BLaER1 (cell line): ENCODE measurements at regions not wholly inside any gene's neighbourhood (a gene's known extent, or its start where the extent isn't known, plus 50 kb on each side); places are given as distances from the start of the nearest gene placed in this dataset.
"Not testable (repeated sequence)": the region's sequence is repeated elsewhere in the genome, so short reads cannot be mapped to it uniquely, and the experiment has no call there.

Experiments used
- H3K27ac ChIP-seq: shearing (Covaris generic); formaldehyde crosslinking; 2 replicates; pipeline ENCODE4 v1.8.1; 2022
- H3K27me3 ChIP-seq: shearing (Covaris generic); formaldehyde crosslinking; 2 replicates; pipeline ENCODE4 v1.8.1; 2022
- H3K36me3 ChIP-seq: shearing (Covaris generic); formaldehyde crosslinking; 2 replicates; pipeline ENCODE4 v1.8.1; 2022
- H3K4me1 ChIP-seq: shearing (Covaris generic); formaldehyde crosslinking; 2 replicates; pipeline ENCODE4 v1.8.1; 2022
- H3K4me2 ChIP-seq: shearing (Covaris generic); formaldehyde crosslinking; 2 replicates; pipeline ENCODE4 v1.8.1; 2022
- H3K4me3 ChIP-seq: shearing (Covaris generic); formaldehyde crosslinking; 2 replicates; pipeline ENCODE4 v1.8.1; 2022
- H3K9ac ChIP-seq: shearing (Covaris generic); formaldehyde crosslinking; 2 replicates; pipeline ENCODE4 v1.8.1; 2022
- H3K9me3 ChIP-seq: shearing (Covaris generic); formaldehyde crosslinking; 2 replicates; pipeline ENCODE4 v1.8.1; 2022
- H4K20me1 ChIP-seq: shearing (Covaris generic); formaldehyde crosslinking; 2 replicates; pipeline ENCODE4 v1.8.1; 2022
- Cebpa-rat ChIP-seq: shearing (Covaris generic); IDR thresholded peaks from 2 replicates; pipeline ENCODE4 v1.8.1; 2022

DNA sequence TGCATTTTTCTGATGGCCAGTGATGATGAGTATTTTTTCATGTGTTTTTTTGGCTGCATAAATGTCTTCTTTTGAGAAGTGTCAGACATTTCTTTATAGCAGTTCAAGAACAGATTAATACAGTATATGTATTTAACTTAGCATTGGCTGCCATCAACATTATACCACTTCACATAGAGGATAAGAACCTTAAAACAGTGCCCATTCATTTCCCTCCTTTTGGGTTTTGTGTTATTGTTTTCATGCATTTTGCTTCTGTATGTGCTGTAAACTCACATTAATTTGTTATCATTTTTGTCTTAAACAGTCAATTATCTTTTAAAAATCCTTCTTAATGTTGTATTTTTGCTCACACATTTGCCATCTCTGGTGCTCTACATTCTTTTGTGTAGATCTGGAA lies 381.6 kb upstream of the DEFB115 start:
- not testable (repeated sequence) for H3K4me2 ChIP-seq, H3K4me3 ChIP-seq, H3K9me3 ChIP-seq, H3K27me3 ChIP-seq, H4K20me1 ChIP-seq, H3K36me3 ChIP-seq, H3K4me1 ChIP-seq, H3K27ac ChIP-seq, H3K9ac ChIP-seq

DNA sequence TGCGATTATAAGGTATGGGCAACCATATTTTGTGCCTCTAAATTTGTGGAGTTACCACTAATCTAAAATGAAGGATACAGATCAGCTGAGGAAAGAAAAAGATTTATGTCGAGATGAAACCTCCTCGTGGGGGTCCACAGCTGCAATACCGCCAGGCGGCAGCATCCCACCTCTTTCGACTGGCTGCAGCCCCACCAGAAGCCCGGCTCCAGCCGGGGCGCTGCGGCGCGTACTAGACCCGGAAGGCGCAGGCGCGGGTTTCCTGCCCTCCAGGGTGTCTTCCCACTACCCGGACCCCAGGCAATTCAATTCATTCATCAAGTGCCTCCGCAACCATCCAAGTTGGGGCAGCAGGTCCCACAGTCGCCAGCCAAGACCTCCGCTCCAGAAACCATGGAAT lies 366.1 kb upstream of the DEFB115 start:
- H3K4me2 ChIP-seq = not testable (repeated sequence)

DNA sequence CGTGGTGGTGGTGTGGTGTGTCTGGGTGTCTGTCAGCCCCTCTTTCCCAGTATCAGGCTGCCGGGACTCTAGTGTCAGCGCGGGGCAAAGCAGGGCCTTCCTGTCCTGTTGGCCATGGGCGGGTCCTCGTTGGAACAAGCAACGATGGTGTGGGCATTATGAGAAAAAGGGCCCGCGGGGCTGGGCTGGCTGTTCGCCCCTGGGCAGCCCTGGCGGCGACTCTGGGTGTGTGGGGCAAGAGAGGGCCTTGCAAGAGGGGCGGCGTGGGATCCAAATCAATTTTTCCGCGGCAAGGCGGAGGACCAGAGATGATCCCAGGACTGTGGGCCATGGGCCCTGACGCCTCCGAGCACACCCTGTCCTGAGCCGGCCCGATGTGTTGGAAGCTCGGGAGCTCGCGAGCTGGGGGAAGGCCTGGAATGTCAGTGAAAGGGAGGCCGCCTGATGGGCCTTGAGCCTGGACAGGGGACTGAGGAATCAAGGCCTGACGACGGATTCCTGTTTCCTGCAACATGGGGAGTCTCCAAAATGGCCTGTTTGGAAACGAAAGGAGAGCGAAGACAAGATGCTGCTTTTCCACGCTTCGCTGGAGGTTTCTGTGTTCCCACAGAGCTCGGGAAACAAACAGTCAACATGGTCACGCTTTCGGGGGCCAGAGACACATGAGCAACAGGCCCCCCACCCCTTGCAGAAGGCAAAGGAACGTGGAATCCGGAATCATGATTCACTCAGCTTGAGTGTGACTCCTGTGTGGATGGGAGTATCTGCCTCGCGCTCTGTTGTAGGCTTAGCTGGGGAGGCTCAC lies 364.7 kb upstream of the DEFB115 start:
- Histone ChIP-seq H3K36me3 (no peaks in the 10 kb centered on the region), H3K9me3 (peaks cover 40% of the 10 kb centered on the region), H3K27me3 (no peaks in the 10 kb centered on the region), H3K27ac (no peak overlapping the region), H3K4me2 (no peak overlapping the region), H3K4me3 (no peak overlapping the region), H3K9ac (no peak overlapping the region), H4K20me1 (no peaks in the 10 kb centered on the region), H3K4me1 (no peaks in the 10 kb centered on the region)
- no peak for TF ChIP-seq Cebpa-rat

More for the DNA sequence above, 366.1 kb upstream of the DEFB115 start:
- H3K4me1 ChIP-seq, H3K27me3 ChIP-seq, H3K27ac ChIP-seq, H3K36me3 ChIP-seq, H3K4me3 ChIP-seq, H4K20me1 ChIP-seq, H3K9ac ChIP-seq: not testable (repeated sequence)
- peaks cover 40% of the 10 kb centered on the region for H3K9me3 ChIP-seq

DNA sequence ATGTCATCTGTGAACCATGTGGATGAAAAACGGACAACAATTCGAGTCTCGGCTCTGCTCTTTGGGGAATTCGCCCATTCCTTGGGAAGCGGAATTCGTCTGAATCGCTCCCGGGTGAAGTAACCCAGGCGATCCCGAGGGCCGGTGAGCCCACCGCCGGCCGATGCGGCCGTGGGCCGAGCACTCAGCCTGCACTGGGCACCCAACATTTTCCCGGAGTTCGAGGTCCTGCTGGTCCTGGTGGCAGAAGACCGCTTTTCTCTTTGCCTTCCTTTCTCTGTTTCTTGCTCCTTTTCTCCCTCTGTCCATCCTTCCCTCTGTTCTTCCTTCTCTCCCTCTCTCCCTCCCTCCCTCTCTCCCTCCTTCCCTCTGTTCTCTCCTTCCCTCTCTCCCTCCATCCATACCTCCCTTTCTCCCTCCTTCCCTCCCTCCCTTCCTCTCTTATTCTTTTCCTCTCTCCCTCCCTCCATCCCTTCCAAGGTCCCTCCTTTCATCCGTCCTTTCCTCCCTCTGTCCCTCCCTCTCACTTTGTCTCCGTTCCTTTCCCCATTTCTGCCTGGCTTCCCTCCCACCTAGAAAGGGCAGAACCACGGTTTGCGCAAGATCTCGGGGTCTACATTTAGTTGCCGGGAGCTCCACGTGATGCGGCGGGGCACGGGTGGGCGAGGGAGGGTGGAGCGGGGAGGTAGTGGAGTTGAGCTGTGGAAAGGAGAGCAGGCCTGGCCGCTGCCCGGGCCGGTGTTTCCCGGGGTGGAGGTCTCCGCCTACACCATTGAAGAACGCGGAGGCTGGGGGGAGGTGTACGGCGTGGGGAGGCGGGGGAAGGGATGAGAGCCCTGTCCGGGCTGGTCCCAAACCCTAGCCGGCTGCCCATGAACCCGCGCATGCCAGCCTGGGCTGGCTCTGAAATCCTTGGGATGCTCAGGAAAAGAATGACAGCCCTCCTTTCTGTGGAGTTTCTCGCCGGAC lies 363.8 kb upstream of the DEFB115 start:
- not testable (repeated sequence) for H3K36me3 ChIP-seq, H4K20me1 ChIP-seq, H3K9ac ChIP-seq, H3K4me3 ChIP-seq, H3K4me2 ChIP-seq, H3K27me3 ChIP-seq, H3K27ac ChIP-seq, H3K4me1 ChIP-seq
- peaks cover 40% of the 10 kb centered on the region for H3K9me3 ChIP-seq

DNA sequence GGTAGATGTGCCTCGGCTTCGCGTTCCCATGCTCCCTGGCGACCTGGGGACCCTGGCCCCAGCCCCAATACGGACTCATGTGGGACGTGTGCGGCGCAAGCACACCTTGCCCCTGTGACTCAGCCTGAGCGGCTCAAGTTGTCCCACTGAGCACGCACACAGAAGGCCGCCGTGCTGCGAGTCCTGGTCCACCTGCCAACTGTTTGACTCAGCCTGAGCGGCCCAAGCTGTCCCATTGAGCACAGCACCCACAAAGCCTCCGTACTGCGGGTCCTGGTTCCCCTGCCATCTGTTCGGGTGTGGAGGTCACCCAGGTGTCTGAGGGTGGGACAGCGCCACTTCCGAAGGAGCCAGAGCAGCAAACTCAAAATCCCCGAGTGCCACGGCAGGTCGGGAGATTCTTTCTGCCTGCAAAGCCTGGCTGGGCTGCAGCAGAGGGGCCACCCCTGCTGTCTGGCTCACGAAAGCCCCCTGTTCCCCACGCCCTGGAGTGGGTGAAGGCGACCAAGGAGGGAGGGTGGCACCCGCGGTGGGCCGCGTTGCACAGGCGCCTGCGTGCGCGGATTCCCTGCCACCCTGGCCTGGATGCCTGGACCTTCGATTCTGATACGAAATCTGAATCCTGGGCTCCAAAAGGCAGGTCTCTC lies 362.6 kb upstream of the DEFB115 start:
- H3K4me1 ChIP-seq, H3K36me3 ChIP-seq, H3K27ac ChIP-seq, H3K4me2 ChIP-seq, H4K20me1 ChIP-seq, H3K27me3 ChIP-seq, H3K4me3 ChIP-seq, H3K9ac ChIP-seq: not testable (repeated sequence)
- H3K9me3 ChIP-seq = peaks cover 50% of the 10 kb centered on the region

DNA sequence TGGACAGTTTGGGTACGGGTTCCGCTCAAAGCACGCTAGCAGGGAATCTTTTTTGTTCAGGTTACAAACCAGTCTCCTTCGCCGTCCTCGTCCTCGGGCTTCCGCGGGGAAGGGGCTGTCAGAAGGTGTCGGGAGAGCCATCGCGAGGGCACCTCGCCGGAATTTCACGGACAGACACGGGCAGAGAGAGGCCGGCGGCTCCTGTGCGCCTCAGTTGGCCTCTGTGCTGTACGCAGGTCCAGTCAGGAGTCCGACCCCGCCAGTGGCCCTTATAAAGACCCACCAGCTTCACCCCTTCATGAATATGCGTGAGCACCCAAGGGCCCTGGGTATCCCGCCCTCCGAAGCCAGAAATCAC lies 362.1 kb upstream of the DEFB115 start:
- not testable (repeated sequence) for H3K4me2 ChIP-seq, H3K9ac ChIP-seq, H3K27me3 ChIP-seq, H3K4me3 ChIP-seq, H4K20me1 ChIP-seq, H3K4me1 ChIP-seq, H3K36me3 ChIP-seq, H3K27ac ChIP-seq
- peaks cover 55% of the 10 kb centered on the region for H3K9me3 ChIP-seq

DNA sequence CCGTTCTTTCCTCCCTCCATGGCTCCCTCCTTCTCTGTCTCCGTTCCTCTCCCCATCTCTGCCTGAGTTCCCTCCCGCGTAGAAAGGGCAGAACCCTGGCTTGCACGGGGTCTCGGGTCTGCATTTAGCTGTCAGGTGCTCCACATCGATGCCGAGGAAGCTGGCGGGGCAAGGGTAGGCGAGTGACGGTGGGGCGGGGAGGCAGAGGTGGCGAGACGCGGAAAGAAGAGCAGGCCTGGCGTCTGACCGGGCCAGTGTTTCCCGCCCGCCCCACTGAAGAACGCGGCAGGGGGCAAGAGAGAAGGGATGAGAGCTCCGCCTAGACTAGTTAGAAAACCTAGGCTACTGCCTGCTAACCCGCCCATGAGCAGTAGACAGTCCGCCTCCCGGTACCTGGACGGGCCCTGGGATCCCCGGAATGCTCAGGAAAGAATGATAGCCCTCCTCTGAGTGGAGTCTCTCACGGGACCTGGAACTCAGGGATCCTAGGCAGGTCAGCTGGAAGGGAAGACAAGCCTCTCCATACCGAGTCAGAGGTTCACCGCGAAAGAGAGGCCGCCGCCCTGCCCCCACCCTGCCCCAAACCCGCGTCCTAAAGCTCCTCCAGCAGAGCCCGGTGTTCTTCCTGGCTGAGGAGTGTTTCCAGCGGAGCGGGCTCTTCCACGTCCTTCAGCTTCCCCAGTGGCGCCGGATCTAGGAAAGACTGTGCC lies 357.9 kb upstream of the DEFB115 start:
- H3K27me3 ChIP-seq, H4K20me1 ChIP-seq, H3K4me2 ChIP-seq, H3K36me3 ChIP-seq, H3K4me3 ChIP-seq, H3K9ac ChIP-seq, H3K27ac ChIP-seq, H3K4me1 ChIP-seq: not testable (repeated sequence)
- peaks cover 35% of the 10 kb centered on the region for H3K9me3 ChIP-seq

DNA sequence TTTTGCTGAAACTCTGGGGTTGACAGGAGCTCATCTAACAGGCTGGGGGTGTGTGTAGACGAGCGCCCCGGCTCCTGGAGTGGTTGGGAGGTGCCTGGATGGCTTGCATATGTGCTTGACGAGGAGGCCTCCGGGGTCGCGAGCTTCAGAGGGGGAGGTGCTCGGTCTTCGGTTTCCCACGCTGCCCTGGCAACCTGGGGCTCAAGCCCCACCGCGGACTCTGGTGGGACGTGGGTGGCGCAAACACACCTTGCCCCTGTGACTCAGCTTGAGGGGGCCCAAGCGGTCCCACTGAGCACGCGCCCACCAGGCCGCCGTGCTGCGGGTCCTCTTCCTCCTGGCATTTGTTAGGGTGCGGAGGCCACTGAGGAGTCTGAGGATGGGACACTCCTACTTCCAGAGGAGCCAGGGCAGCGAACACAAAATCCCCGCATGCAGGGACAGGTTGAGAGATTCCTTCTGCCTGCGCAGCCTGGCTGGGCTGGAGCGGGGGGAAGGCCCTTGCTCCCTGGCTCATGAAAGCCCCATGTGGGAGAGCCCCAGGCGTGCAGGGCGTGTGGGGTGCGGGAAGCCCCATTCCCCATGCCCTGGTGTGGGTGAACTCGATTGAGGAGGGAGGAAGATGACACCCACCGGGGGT lies 357.3 kb upstream of the DEFB115 start:
- H3K9ac ChIP-seq, H3K27me3 ChIP-seq, H3K4me2 ChIP-seq, H3K36me3 ChIP-seq, H3K4me3 ChIP-seq, H3K27ac ChIP-seq, H3K4me1 ChIP-seq, H4K20me1 ChIP-seq: not testable (repeated sequence)
- H3K9me3 ChIP-seq = peaks cover 28% of the 10 kb centered on the region

DNA sequence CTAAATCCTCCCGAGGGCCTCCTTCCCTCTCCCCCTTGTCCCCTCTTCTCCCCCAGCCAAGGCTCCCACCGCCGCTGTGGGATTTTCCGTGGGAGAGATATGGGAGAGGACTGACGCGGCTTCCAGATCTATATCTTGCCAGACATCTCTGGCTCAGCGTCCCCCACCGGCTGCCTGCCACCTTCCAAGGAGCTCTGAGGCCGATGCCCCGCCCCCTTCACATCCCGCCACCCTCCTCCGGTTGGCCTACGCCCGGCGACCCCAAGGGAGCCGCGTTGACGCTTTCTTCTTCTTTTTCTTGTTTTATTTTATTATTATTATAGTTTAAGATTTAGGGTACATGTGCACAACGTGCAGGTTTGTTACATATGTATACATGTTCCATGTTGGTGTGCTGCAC lies 352.2 kb upstream of the DEFB115 start:
- H3K9ac ChIP-seq, H3K4me1 ChIP-seq, H3K27ac ChIP-seq, H3K4me3 ChIP-seq, H3K4me2 ChIP-seq, H3K36me3 ChIP-seq, H3K27me3 ChIP-seq, H4K20me1 ChIP-seq: not testable (repeated sequence)
- H3K9me3 ChIP-seq = peaks cover 42% of the 10 kb centered on the region
